Heart left ventricle (tissue), 13 donors: ENCODE measurements at regions not wholly inside any gene's neighbourhood (a gene's known extent, or its start where the extent isn't known, plus 50 kb on each side); places are given as distances from the start of the nearest gene placed in this dataset.

Source experiments
- POLR2A ChIP-seq, 2 donors: fragments of 450-650 bp; IDR thresholded peaks; one replicate each; pipeline ENCODE4 v1.6.1; 2017; ENCODE audit warnings: antibody characterized with exemption in 2 of 2, mild to moderate bottlenecking in 2 of 2, moderate library complexity in 2 of 2
- TF ChIP-seq, protein P1 (sequence below), 12 donors: fragments of 200-600 bp; sonication (generic) in 4 of 12; IDR thresholded peaks; one replicate each; pipeline versions ENCODE4 v1.5.0 to v1.8.0; 2018 to 2022; ENCODE audit warnings: antibody characterized with exemption in 12 of 12, mild to moderate bottlenecking in 5 of 12
- donor health status: ischemic (EF 13 %, LVEDD 7.1; RV severe dilation, severe dysfunction).
- donor health status: DM: no; HTN: yes; CAD: no.
- donor health status: DM: no; HTN: no; CAD: no.
- donor health status: ischemic (EF 25% LVEDD 6.9; RV normal size, moderate dysfunction).
- donor health status: ischemic (EF 25% LVEDD 5.7; RV mildly dilated, moderate dysfunction).
- donor health status: ischemic (EF 35%, LVEDD 5.7; RV mildly dilated, moderate dysfunction).
- donor health status: nonischemic (EF 11% LVEDD 7.7; RV severe dilation, severe dysfunction).
- donor health status: DM: yes; HTN: yes; CAD: no.
- donor health status: PGD.
- donor health status: ischemic (EF 29% LVEDD 5.4; RV normal size, mild dysfunction).
- donor health status: nonischemic (EF 23%, LVEDD 6.1; RV moderate dilation, normal function).

DNA sequence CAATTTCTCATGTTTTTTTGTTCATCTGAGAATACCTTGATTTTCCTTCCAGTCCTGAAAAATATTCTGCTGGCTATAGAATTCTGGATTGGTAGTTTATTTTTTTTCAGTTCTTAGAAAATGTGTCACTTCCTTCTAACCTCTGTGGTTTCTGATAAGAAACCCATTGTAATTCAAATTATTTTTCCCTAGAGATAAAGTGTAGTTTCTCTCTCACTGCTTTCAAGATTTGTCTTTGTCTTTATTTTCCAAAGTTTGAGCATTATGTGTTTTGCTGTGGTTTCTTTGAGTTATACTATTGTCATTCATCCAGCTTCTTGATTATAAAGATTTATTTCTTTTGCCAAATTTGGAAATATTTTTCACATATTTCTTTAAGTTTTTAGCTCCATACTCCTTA is 324.0 kb upstream of the SPRY2 start:
- TF ChIP-seq, protein P1, sequence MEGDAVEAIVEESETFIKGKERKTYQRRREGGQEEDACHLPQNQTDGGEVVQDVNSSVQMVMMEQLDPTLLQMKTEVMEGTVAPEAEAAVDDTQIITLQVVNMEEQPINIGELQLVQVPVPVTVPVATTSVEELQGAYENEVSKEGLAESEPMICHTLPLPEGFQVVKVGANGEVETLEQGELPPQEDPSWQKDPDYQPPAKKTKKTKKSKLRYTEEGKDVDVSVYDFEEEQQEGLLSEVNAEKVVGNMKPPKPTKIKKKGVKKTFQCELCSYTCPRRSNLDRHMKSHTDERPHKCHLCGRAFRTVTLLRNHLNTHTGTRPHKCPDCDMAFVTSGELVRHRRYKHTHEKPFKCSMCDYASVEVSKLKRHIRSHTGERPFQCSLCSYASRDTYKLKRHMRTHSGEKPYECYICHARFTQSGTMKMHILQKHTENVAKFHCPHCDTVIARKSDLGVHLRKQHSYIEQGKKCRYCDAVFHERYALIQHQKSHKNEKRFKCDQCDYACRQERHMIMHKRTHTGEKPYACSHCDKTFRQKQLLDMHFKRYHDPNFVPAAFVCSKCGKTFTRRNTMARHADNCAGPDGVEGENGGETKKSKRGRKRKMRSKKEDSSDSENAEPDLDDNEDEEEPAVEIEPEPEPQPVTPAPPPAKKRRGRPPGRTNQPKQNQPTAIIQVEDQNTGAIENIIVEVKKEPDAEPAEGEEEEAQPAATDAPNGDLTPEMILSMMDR (IDR thresholded peaks at IDR 0.05): no peak
- no peak for TF ChIP-seq POLR2A (IDR thresholded peaks at IDR 0.05)
